ENCODE measurements at regions not wholly inside any gene's neighbourhood (a gene's known extent, or its start where the extent isn't known, plus 50 kb on each side); places are given as distances from the start of the nearest gene placed in this dataset.
"Not testable (repeated sequence)": the region's sequence is repeated elsewhere in the genome, so short reads cannot be mapped to it uniquely, and the experiment has no call there.

GRCh38 chr3:139116631-139117030 is 71.9 kb upstream of the PRR23C start:
- DNase-seq: not testable (repeated sequence)

GRCh38 chr3:139117136-139117675 is 72.5 kb upstream of the PRR23C start:
- no peak for DNase-seq

- no peak for DNase-seq
Measured at GRCh38 chr3:139117883-139118760, 73.4 kb upstream of the PRR23C start.

DNA sequence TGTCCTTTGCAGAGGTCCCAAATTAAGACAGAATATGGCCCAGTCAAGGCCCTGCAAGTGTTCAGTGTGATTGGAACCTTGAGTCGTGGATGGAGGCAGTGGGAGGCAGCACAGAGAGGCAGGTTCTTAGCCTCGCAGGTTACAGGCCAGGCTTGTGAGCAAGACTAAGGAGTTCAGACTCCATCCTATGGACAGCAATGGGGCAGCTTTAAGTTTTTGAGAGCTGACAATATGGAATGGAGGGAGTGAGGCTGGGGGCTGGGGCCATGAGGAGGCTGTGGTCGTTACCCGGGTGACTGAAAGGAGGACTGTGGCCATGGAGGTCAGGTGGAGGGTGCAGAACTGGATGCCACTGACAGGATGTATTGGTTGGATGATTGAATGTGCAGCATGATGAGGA is 74.1 kb upstream of the PRR23C start:
- no peak for DNase-seq

- DNase-seq: peak; percentile 22
Measured at GRCh38 chr3:139119331-139120025, 74.8 kb upstream of the PRR23C start.

DNA sequence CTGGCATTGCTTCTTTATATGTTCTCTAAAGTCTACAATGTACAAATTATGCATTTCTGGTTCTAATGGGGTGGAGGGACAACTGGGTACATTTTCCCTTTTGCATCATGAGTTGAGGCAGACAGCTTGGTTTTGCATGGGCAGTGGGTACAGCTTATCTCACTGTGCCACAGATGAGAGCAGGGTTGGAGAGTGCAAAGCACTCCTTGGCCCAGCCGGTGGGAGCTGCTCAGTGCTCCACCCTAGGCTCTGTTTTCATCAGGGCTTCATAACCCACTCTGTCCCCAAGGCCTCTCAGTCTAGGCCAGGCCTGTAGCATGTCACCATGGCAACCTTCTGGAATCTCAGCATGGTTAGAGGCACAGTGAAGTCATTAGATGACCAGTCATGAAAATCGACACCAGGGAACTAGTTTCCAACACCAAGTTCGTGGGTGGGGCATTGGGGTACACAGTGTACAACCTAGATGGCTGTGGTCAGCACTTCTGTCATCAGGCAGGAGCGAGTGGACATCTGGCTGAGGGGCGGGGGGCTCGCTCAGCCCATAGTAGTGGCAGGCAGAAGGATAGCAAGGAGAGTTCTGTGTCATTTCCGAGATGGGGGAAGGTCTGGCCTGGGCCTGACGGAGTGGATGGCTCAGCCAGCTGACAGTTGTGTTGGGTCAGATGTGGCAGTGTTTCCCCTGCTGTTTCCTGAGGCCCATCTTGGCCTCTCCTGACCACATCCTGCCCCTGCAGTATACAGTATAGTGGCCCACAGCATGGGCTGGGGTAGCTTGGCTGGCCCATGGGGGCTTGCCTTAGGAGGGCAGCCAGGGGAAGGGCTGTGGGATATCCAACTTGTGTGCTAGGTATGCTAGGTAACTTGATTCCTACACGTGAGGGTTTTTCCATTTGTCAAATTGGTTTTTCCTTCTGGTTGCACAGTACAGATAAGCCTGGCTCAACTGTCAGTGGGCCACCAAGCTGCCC is 75.7 kb upstream of the PRR23C start:
- peak; percentile 74 for DNase-seq

- peak; percentile 91 for DNase-seq
Measured at GRCh38 chr3:139121513-139122220, 77.0 kb upstream of the PRR23C start.

GRCh38 chr3:139122221-139122581 is 77.5 kb upstream of the PRR23C start:
- no peak for DNase-seq

DNA sequence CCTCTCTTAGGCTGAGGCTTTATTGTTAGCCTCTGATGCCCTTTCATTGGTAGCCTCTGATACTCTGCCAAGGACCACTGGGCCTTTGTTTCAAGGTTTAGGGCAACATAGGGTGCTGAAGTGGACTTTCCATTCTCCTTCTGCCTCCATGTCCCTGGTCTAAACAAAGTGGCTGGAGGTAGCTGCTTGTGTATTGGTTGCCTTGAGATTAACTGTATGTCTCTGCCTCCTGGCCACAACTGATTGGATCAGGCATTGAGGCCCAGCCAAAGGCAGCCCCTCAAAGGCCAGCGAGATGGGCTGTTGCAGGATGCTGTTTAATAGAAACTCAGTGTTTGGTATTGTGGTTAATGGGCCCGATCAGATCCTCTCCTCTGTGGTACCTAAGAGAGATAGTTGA is 77.9 kb upstream of the PRR23C start:
- DNase-seq: no peak

- no peak for DNase-seq
Measured at GRCh38 chr3:139123377-139124095, 78.8 kb upstream of the PRR23C start.

GRCh38 chr3:139124197-139124596 is 79.5 kb upstream of the PRR23C start:
- no peak for DNase-seq

DNA sequence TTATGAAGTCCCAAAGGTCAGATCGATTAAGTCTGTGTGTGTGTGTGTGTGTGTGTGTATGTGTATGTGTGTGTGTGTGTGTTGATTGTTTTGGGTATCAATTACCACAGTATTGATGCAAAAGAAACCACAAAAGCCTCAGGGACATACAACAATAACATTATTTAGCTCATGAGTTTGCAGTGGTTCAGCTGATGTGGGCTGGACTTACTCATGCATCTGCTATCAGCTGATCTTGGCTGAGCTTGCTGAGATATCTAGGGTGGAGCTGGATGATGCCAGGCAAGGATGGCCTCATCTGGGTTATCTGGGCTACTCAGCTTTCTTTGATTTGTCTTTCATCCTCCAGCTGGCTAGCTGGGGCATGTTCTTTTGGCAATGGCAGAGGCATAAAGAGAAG is 82.4 kb upstream of the PRR23C start:
- DNase-seq: peak; percentile 86

DNA sequence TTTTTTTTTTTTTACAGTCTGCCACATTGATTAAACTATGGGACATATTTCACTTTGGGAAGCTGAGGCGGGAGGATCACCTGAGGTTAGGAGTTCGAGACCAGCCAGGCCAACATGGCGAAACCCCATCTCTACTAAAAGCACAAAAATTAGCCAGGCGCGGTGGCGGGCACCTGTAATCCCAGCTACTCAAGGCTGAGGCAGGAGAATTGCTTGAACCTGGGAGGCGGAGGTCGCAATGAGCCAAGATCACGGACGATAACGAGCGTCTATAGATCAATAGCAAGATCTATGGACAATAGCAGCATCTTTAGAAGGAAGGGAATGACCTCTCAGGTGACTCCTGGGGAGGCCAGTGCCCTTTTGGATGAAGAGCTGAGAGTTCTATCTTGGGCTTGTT is 82.9 kb upstream of the PRR23C start:
- DNase-seq: not testable (repeated sequence)

DNA sequence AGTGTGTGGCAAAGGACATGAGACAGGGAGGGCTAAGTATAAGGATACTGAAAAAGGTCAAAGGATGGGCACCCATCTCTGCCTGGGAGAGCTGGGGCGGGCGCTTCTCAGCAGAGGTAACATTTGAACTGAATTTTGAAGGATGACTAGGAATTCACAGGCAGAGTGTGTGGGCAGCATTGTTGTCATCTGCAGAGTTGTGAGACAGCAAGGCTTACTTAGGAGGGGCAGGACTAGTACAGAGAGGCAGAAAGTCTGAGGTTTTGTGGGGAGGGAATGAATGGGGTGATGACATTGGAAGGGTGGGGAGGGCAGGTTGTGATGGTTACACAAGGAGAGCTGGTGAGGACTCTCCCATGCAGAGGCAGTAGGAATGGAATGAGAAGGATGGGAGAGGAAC is 84.1 kb upstream of the PRR23C start:
- no peak for DNase-seq

DNA sequence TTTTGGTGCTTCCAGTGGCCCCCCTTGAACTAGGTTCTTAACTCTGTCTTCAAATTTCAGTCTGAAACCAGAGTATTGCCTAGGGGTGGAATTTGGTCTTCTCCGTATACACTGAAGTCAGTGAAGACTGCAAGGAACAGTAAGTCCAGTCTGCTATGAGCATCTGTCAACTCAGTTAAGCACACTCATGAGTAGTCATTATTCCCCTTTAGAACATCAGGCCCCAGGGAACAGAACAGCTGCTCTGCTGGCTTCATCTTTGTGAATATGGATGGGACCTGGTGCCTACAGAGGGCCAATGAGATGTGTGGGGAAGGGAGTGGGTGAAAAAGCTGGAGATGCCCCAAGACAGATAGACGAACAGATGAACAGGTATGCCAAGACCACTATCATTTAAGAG is 85.2 kb upstream of the PRR23C start:
- DNase-seq: no peak

DNA sequence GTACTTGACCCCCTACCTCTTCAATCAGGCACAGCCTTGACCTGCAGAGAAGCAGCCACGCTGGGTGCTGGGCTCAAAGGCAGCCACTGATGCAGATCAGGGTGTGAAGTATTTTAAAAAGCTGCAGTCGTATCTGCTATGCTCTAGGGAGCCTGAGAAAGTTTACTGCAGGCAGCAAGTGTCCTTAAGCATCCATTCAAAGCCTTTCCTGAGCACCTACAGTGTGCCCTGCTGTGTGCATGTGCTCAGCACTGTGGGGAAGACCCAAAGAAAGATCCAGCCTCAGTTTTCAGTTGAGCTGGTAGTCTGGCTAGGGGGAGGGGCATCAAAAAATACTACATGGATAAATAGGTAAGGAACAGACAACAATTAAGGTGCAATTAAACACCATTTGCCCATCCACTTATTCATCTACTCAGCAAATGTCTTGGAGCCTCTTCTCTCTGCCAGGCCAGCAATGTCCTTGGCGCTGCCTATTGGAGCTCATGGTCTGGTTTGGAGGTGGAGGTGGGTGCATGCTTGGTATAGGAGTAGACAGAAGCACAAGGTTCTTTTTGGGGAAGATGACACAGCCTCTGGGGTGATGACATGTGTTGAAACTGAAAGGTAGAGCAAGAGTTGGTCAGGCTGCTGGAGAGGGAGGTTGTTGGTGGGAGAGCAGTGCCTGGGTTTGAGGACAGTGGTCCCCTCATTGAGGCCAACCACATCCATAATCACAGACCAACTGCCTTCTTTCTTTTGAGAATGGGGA is 85.9 kb upstream of the PRR23C start:
- DNase-seq: no peak

DNA sequence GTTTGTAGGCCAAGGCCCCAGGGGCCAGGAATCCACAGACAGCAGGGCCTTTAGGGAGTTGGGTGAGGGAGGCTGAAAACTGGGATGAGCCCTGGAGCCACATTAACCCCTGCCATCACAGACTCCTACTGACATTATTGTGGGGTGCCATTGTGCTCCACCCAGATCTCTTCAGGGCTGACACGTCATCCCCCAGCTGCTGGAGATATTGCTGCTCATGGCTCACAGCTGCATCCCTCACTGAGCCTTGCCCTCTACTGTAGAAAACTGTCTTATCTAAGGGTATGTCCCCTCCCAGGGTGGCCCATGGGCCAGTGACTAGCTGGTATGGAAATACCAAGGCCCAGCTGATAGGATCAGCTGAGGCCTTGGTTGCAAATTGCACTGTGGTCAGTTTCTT is 87.3 kb upstream of the PRR23C start:
- DNase-seq: no peak

- DNase-seq: no peak
Measured at GRCh38 chr3:139132976-139133375, 88.3 kb upstream of the PRR23C start.

- peak; percentile 64 for DNase-seq
Measured at GRCh38 chr3:139134678-139135372, 90.1 kb upstream of the PRR23C start.

- no peak for DNase-seq
Measured at GRCh38 chr3:139135657-139136056, 91.0 kb upstream of the PRR23C start.

All from hematopoietic multipotent progenitor cell treated with erythropoietin and hydrocortisone succinate and interleukin-3 and kit ligand, for 8 days (in vitro differentiated cells).